H1 (cell line): ENCODE measurements at regions not wholly inside any gene's neighbourhood (a gene's known extent, or its start where the extent isn't known, plus 50 kb on each side); places are given as distances from the start of the nearest gene placed in this dataset.

Experiments
- RFX5 ChIP-seq: IDR thresholded peaks from 2 replicates; pipeline ENCODE4 v1.6.1; 2011; ENCODE audit warnings: low read depth, low read length, improper control_type of control experiment, borderline replicate concordance

DNA sequence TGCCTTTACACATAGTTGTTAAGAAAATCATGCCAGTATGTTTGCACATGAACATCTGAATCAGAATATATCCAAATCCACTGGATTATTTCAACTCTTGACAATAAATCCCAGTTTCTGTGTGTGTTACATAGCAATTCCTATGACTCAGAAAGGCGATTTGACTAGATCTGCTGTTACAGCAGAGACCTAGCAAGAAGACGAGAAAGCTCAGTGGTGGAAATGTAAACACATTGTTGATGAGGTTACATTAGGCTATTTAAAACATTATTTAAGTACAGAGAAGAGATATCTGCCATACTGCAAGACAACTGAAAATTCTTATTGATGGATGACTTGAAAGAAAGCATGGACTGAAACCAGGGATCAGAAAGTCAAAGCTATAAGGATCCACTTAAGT lies 73.0 kb upstream of the SMIM21 start (continued):
- TF ChIP-seq RFX5 = no peak
